SK-N-SH treated with all-trans-retinoic acid at 6 μM for 48 hours (cell line): ENCODE measurements at regions not wholly inside any gene's neighbourhood (a gene's known extent, or its start where the extent isn't known, plus 50 kb on each side); places are given as distances from the start of the nearest gene placed in this dataset.

Experiments used
- ATAC-seq: fragments of 200-7000 bp; cut with Tn5 transposase; 3 replicates; pipeline ENCODE4 v1.9.1; 2020; ENCODE audit warnings: mild to moderate bottlenecking, moderate library complexity
- ARNTL ChIP-seq: fragments of 450-650 bp; formaldehyde crosslinking; IDR thresholded peaks from 2 replicates; pipeline ENCODE4 v1.5.0; 2020; ENCODE audit warnings: low read depth, mild to moderate bottlenecking, moderate library complexity, borderline replicate concordance
- CREB5 ChIP-seq: fragments of 250-450 bp; sonication (Bioruptor Pico); IDR thresholded peaks from 2 replicates; pipeline ENCODE4 v1.5.1; 2020; ENCODE audit warnings: low read depth, mild to moderate bottlenecking, moderate library complexity
- CSDC2 ChIP-seq: fragments of 250-450 bp; sonication (Bioruptor Pico); IDR thresholded peaks from 2 replicates; pipeline ENCODE4 v1.5.0; 2020; ENCODE audit warnings: mild to moderate bottlenecking, moderate library complexity
- CSRNP3 ChIP-seq: fragments of 250-450 bp; sonication (Bioruptor Pico); IDR thresholded peaks from 2 replicates; pipeline ENCODE4 v1.5.1; 2021; ENCODE audit warnings: mild to moderate bottlenecking, moderate library complexity
- ESRRG ChIP-seq: fragments of 250-450 bp; sonication (Bioruptor Pico); IDR thresholded peaks from 2 replicates; pipeline ENCODE4 v1.6.1; 2021; ENCODE audit warnings: mild to moderate bottlenecking
- GLIS3 ChIP-seq: fragments of 250-450 bp; sonication (Bioruptor Pico); IDR thresholded peaks from 2 replicates; pipeline ENCODE4 v1.5.0; 2020; ENCODE audit warnings: mild to moderate bottlenecking, moderate library complexity
- OSR1 ChIP-seq: fragments of 250-450 bp; sonication (Bioruptor Pico); IDR thresholded peaks from 2 replicates; pipeline ENCODE4 v1.8.0; 2022; ENCODE audit warnings: moderate library complexity, mild to moderate bottlenecking, inconsistent platforms
- PATZ1 ChIP-seq: fragments of 250-450 bp; sonication (Bioruptor Pico); IDR thresholded peaks from 2 replicates; pipeline ENCODE4 v1.8.0; 2020; ENCODE audit warnings: mild to moderate bottlenecking, moderate library complexity, borderline replicate concordance
- POU6F1 ChIP-seq: fragments of 250-450 bp; sonication (Bioruptor Pico); IDR thresholded peaks from 2 replicates; pipeline ENCODE4 v1.8.0; 2021; ENCODE audit warnings: low read depth, mild to moderate bottlenecking, moderate library complexity, borderline replicate concordance
- PPARA ChIP-seq: fragments of 250-450 bp; sonication (Bioruptor Pico); IDR thresholded peaks from 2 replicates; pipeline ENCODE4 v1.5.0; 2020; ENCODE audit warnings: mild to moderate bottlenecking, borderline replicate concordance
- RARB ChIP-seq: fragments of 250-450 bp; sonication (Bioruptor Pico); IDR thresholded peaks from 2 replicates; pipeline ENCODE4 v1.8.0; 2021; ENCODE audit warnings: mild to moderate bottlenecking, moderate library complexity
- SNAI2 ChIP-seq: fragments of 250-450 bp; sonication (Bioruptor Pico); IDR thresholded peaks from 2 replicates; pipeline ENCODE4 v1.5.0; 2020; ENCODE audit warnings: mild to moderate bottlenecking, moderate library complexity
- TCF4 ChIP-seq: fragments of 250-450 bp; sonication (Bioruptor Pico); IDR thresholded peaks from 2 replicates; pipeline ENCODE4 v1.8.0; 2021; ENCODE audit warnings: mild to moderate bottlenecking, moderate library complexity, borderline replicate concordance
- TSHZ2 ChIP-seq: fragments of 250-450 bp; sonication (Bioruptor Pico); IDR thresholded peaks from 2 replicates; pipeline ENCODE4 v1.5.0; 2020; ENCODE audit warnings: mild to moderate bottlenecking, moderate library complexity
- ZC3H10 ChIP-seq: fragments of 250-450 bp; sonication (Bioruptor Pico); IDR thresholded peaks from 2 replicates; pipeline ENCODE4 v1.5.1; 2021; ENCODE audit warnings: mild to moderate bottlenecking, moderate library complexity
- ZFP3 ChIP-seq: fragments of 250-450 bp; sonication (Bioruptor Pico); IDR thresholded peaks from 2 replicates; pipeline ENCODE4 v1.5.0; 2020; ENCODE audit warnings: mild to moderate bottlenecking, moderate library complexity
- ZFP30 ChIP-seq: fragments of 450-650 bp; formaldehyde crosslinking; IDR thresholded peaks from 2 replicates; pipeline ENCODE4 v1.5.0; 2022; ENCODE audit warnings: mild to moderate bottlenecking, moderate library complexity
- ZNF565 ChIP-seq: fragments of 450-650 bp; formaldehyde crosslinking; conservative IDR thresholded peaks from 2 replicates; pipeline ENCODE4 v1.5.0; 2020; ENCODE audit warnings: low read depth, mild to moderate bottlenecking, moderate library complexity
- ZNF70 ChIP-seq: fragments of 450-650 bp; formaldehyde crosslinking; IDR thresholded peaks from 2 replicates; pipeline ENCODE4 v1.5.0; 2020; ENCODE audit warnings: mild to moderate bottlenecking, moderate library complexity
- ZNF8 ChIP-seq: fragments of 450-650 bp; formaldehyde crosslinking; IDR thresholded peaks from 2 replicates; pipeline ENCODE4 v1.5.0; 2020; ENCODE audit warnings: mild to moderate bottlenecking, moderate library complexity

GRCh38 chr20:53823121-53823764, 229.6 kb upstream of the ZNF217 start:
- TF ChIP-seq PATZ1: no peak
- no peak for TF ChIP-seq CSRNP3 (CRISPR knock-in tag)
- TF ChIP-seq POU6F1 (CRISPR knock-in tag): no peak
- no peak for TF ChIP-seq SNAI2
- no peak for TF ChIP-seq CSDC2 (CRISPR knock-in tag)
- TF ChIP-seq ZC3H10: no peak
- TF ChIP-seq GLIS3: no peak
- no peak for TF ChIP-seq ZNF8 (CRISPR knock-in tag)
- no peak for TF ChIP-seq RARB
- ATAC-seq: no peak

GRCh38 chr20:53822534-53822933, 228.9 kb upstream of the ZNF217 start:
- TF ChIP-seq ZFP30 (CRISPR knock-in tag): no peak
- TF ChIP-seq ZNF70 (CRISPR knock-in tag): no peak
- no peak for TF ChIP-seq PATZ1
- no peak for TF ChIP-seq ZNF565 (CRISPR knock-in tag)
- no peak for TF ChIP-seq ZC3H10
- no peak for TF ChIP-seq CREB5 (CRISPR knock-in tag)
- TF ChIP-seq TSHZ2 (CRISPR knock-in tag): no peak
- no peak for TF ChIP-seq SNAI2
- no peak for TF ChIP-seq ARNTL
- TF ChIP-seq OSR1 (CRISPR knock-in tag): no peak
- TF ChIP-seq ZNF8 (CRISPR knock-in tag): no peak
- TF ChIP-seq GLIS3: no peak
- TF ChIP-seq ESRRG (CRISPR knock-in tag): no peak
- no peak for TF ChIP-seq ZFP3 (CRISPR knock-in tag)
- no peak for TF ChIP-seq PPARA (CRISPR knock-in tag)
- TF ChIP-seq TCF4 (CRISPR knock-in tag): no peak
- TF ChIP-seq RARB: no peak
- TF ChIP-seq CSRNP3 (CRISPR knock-in tag): no peak
- no peak for TF ChIP-seq POU6F1 (CRISPR knock-in tag)

More at GRCh38 chr20:53822534-53822933, 228.9 kb upstream of the ZNF217 start:
- no peak for ATAC-seq
